Skeletal muscle tissue (tissue), 3 donors: ENCODE measurements at regions not wholly inside any gene's neighbourhood (a gene's known extent, or its start where the extent isn't known, plus 50 kb on each side); places are given as distances from the start of the nearest gene placed in this dataset.

Experiments
- H3K27ac ChIP-seq: one replicate; pipeline ENCODE4 v1.7.0; 2013; ENCODE audit warnings: mild to moderate bottlenecking, low read depth, low read length, inconsistent platforms
- H3K27me3 ChIP-seq, 3 donors: one replicate each; pipeline ENCODE4 v1.7.0; 2013; ENCODE audit warnings: low read length in 3 of 3; ENCODE audit not compliant: control insufficient read depth in 3 of 3, insufficient read depth in 3 of 3
- H3K36me3 ChIP-seq, 3 donors: one replicate each; pipeline ENCODE4 v1.7.0; 2013; ENCODE audit warnings: low read length in 3 of 3; ENCODE audit not compliant: control insufficient read depth in 3 of 3, insufficient read depth in 3 of 3
- H3K4me1 ChIP-seq, 3 donors: one replicate each; pipeline ENCODE4 v1.7.0; 2013; ENCODE audit warnings: low read length in 3 of 3, mild to moderate bottlenecking in 3 of 3; ENCODE audit not compliant: control insufficient read depth in 3 of 3, insufficient read depth in 3 of 3
- H3K4me3 ChIP-seq, 3 donors: one replicate each; pipeline ENCODE4 v1.7.0; 2013; ENCODE audit warnings: low read length in 3 of 3
- H3K9ac ChIP-seq, 3 donors: one replicate each; pipeline ENCODE4 v1.7.0; 2013; ENCODE audit warnings: low read length in 3 of 3, mild to moderate bottlenecking in 3 of 3, moderate library complexity in 2 of 3, low read depth in 1 of 3
- H3K9me3 ChIP-seq, 3 donors: one replicate each; pipeline ENCODE4 v1.7.0; 2013; ENCODE audit warnings: low read length in 3 of 3; ENCODE audit not compliant: control insufficient read depth in 3 of 3
- donor health status: Osteomylitis.

GRCh38 chr6:85191656-85192055, 258.2 kb upstream of the NT5E start:
- Histone ChIP-seq H3K27ac (no peak overlapping the region), H3K27me3 (no peaks in the 10 kb centered on the region), H3K4me3 (no peak overlapping the region), H3K4me1 (peaks cover 0 to 4% (median 0%) of the 10 kb centered on the region in 3 donors), H3K9me3 (peaks cover 0 to 4% (median 0%) of the 10 kb centered on the region in 3 donors), H3K9ac (no peak overlapping the region), H3K36me3 (no peaks in the 10 kb centered on the region)

- Histone ChIP-seq H3K27me3 (no peaks in the 10 kb centered on the region), H3K4me3 (no peak overlapping the region), H3K36me3 (no peaks in the 10 kb centered on the region), H3K27ac (no peak overlapping the region), H3K4me1 (peaks cover 0 to 4% (median 0%) of the 10 kb centered on the region in 3 donors), H3K9me3 (no peaks in the 10 kb centered on the region), H3K9ac (no peak overlapping the region)
These were observed 263.2 kb upstream of the NT5E start for GRCh38 chr6:85186546-85187175.

GRCh38 chr6:85185977-85186376, 263.9 kb upstream of the NT5E start:
- Histone ChIP-seq H3K27me3 (no peaks in the 10 kb centered on the region), H3K27ac (no peak overlapping the region), H3K4me1 (peaks cover 0 to 4% (median 0%) of the 10 kb centered on the region in 3 donors), H3K36me3 (no peaks in the 10 kb centered on the region), H3K9me3 (no peaks in the 10 kb centered on the region), H3K9ac (no peak overlapping the region), H3K4me3 (no peak overlapping the region)

- no peak overlapping the region for H3K4me3 ChIP-seq
- H3K27me3 ChIP-seq, result no peaks in the 10 kb centered on the region
- peaks cover 0 to 4% (median 0%) of the 10 kb centered on the region in 3 donors for H3K4me1 ChIP-seq
- no peak overlapping the region for H3K9ac ChIP-seq
- H3K9me3 ChIP-seq, result no peaks in the 10 kb centered on the region
- no peak overlapping the region for H3K27ac ChIP-seq
- H3K36me3 ChIP-seq, result no peaks in the 10 kb centered on the region
These were observed 266.0 kb upstream of the NT5E start for GRCh38 chr6:85183841-85184240.

GRCh38 chr6:85172705-85173104, 277.2 kb upstream of the NT5E start:
- peaks cover 0 to 2% (median 0%) of the 10 kb centered on the region in 3 donors for H3K9me3 ChIP-seq
- no peak overlapping the region for H3K9ac ChIP-seq

GRCh38 chr6:85172161-85172560, 277.7 kb upstream of the NT5E start:
- H3K27me3 ChIP-seq, result no peaks in the 10 kb centered on the region
- no peaks in the 10 kb centered on the region for H3K4me1 ChIP-seq
- no peak overlapping the region for H3K27ac ChIP-seq
- H3K4me3 ChIP-seq, result no peak overlapping the region
- H3K9ac ChIP-seq, result no peak overlapping the region
- peaks cover 0 to 2% (median 0%) of the 10 kb centered on the region in 3 donors for H3K9me3 ChIP-seq
- no peaks in the 10 kb centered on the region for H3K36me3 ChIP-seq

More at GRCh38 chr6:85172705-85173104, 277.2 kb upstream of the NT5E start:
- H3K36me3 ChIP-seq, result no peaks in the 10 kb centered on the region
- H3K4me3 ChIP-seq, result no peak overlapping the region
- H3K27me3 ChIP-seq, result no peaks in the 10 kb centered on the region
- H3K4me1 ChIP-seq, result no peaks in the 10 kb centered on the region
- H3K27ac ChIP-seq, result no peak overlapping the region

GRCh38 chr6:85169189-85169588, 280.7 kb upstream of the NT5E start:
- H3K27me3 ChIP-seq, result no peaks in the 10 kb centered on the region
- H3K4me1 ChIP-seq, result no peaks in the 10 kb centered on the region
- no peak overlapping the region for H3K27ac ChIP-seq
- no peak overlapping the region for H3K4me3 ChIP-seq
- H3K36me3 ChIP-seq, result no peaks in the 10 kb centered on the region
- no peaks in the 10 kb centered on the region for H3K9me3 ChIP-seq
- no peak overlapping the region for H3K9ac ChIP-seq

- no peaks in the 10 kb centered on the region for H3K9me3 ChIP-seq
- H3K4me3 ChIP-seq, result no peak overlapping the region
- no peak overlapping the region for H3K27ac ChIP-seq
- H3K36me3 ChIP-seq, result no peaks in the 10 kb centered on the region
- no peak overlapping the region for H3K9ac ChIP-seq
- H3K27me3 ChIP-seq, result no peaks in the 10 kb centered on the region
- H3K4me1 ChIP-seq, result no peaks in the 10 kb centered on the region
These were observed 281.7 kb upstream of the NT5E start for GRCh38 chr6:85168146-85168545.

GRCh38 chr6:85166114-85166741, 283.7 kb upstream of the NT5E start:
- H3K4me1 ChIP-seq, result no peaks in the 10 kb centered on the region
- H3K27ac ChIP-seq, result no peak overlapping the region
- H3K36me3 ChIP-seq, result no peaks in the 10 kb centered on the region
- H3K9me3 ChIP-seq, result no peaks in the 10 kb centered on the region
- H3K27me3 ChIP-seq, result no peaks in the 10 kb centered on the region
- no peak overlapping the region for H3K9ac ChIP-seq
- H3K4me3 ChIP-seq, result no peak overlapping the region

- no peak overlapping the region for H3K27ac ChIP-seq
These were observed 286.5 kb upstream of the NT5E start for GRCh38 chr6:85163156-85164080.

More at GRCh38 chr6:85163156-85164080, 286.5 kb upstream of the NT5E start:
- no peaks in the 10 kb centered on the region for H3K36me3 ChIP-seq
- no peaks in the 10 kb centered on the region for H3K4me1 ChIP-seq
- no peak overlapping the region for H3K4me3 ChIP-seq
- H3K9ac ChIP-seq, result no peak overlapping the region
- no peaks in the 10 kb centered on the region for H3K9me3 ChIP-seq
- peaks cover 0 to 2% (median 0%) of the 10 kb centered on the region in 3 donors for H3K27me3 ChIP-seq
